IPS-18a (cell line): ENCODE measurements at regions not wholly inside any gene's neighbourhood (a gene's known extent, or its start where the extent isn't known, plus 50 kb on each side); places are given as distances from the start of the nearest gene placed in this dataset.

Experiments
- H3K27ac ChIP-seq: one replicate; pipeline ENCODE4 v1.5.1; 2013; ENCODE audit warnings: low read length
- H3K27me3 ChIP-seq: one replicate; pipeline ENCODE4 v1.6.1; 2013; ENCODE audit warnings: mild to moderate bottlenecking, low read length; ENCODE audit not compliant: control insufficient read depth, insufficient read depth
- H3K36me3 ChIP-seq: one replicate; pipeline ENCODE4 v1.6.1; 2013; ENCODE audit warnings: low read depth, low read length; ENCODE audit not compliant: control insufficient read depth
- H3K4me1 ChIP-seq: one replicate; pipeline ENCODE4 v1.6.1; 2013; ENCODE audit warnings: low read depth, low read length; ENCODE audit not compliant: control insufficient read depth
- H3K4me3 ChIP-seq: one replicate; pipeline ENCODE4 v1.5.1; 2013; ENCODE audit warnings: low read length
- H3K9ac ChIP-seq: one replicate; pipeline ENCODE4 v1.6.1; 2013; ENCODE audit warnings: mild to moderate bottlenecking, low read length, moderate library complexity
- H3K9me3 ChIP-seq: one replicate; pipeline ENCODE4 v1.6.1; 2013; ENCODE audit warnings: low read depth, low read length; ENCODE audit not compliant: control insufficient read depth

DNA sequence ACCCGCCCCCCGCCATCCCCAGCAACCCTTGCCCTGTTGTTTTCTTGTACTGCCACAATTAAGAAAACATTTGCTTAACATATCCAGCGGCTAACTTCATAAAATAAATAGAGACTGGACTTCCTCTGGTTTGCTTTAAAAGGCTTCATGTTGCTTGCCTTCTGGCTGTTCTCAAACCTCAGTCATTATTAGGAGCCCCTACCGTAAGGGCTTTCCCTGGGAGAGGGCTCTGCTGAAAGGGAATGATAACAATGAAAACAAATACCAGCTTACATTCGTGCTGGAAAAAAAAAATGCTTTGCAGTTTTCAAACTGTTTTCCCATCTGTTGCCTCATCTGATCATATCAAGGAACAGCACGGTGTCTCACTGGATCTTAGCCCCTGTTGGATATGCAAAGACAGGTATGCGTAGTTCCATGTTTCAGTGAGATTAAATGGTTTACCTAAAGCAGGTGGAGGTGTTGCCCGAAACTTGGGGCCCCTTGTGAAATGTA is 77.2 kb upstream of the VGLL4 start:
- H3K9me3 ChIP-seq, result no peaks in the 10 kb centered on the region
- peaks cover 13% of the 10 kb centered on the region for H3K4me1 ChIP-seq
- H3K27ac ChIP-seq, result no peak overlapping the region
- H3K4me3 ChIP-seq, result peak overlapping the region; percentile 90
- peak overlapping the region; percentile 36 for H3K9ac ChIP-seq
- peaks cover 38% of the 10 kb centered on the region for H3K27me3 ChIP-seq
- no peaks in the 10 kb centered on the region for H3K36me3 ChIP-seq

DNA sequence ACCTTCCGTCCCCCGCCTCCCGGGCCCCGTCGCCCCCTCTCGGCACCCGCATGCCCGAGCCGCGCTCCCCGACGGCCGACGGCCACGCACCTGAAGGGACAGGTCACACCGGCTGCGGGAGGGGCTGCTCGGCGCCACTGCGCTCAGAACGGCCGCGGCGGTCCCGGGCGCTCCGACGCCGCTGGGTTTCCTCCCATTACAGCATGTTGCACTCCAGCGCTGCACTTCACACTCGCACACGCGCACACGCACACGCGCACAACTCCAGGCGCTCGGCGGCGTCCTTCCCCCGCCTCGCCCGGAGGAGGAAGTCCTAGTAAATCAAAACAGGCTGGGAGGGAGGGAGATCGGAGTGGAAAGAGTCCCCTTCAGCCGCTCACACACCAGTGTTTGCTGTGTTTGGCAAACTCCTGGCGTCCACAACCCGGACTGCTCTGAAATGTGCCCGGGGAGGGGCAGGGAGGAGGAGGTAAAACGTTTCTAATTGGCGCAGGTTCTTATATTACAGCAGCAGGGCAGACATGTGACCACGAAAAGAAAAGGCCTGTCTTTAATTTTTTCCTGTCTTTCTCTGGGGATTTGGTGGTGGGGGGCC is 76.7 kb upstream of the VGLL4 start:
- peaks cover 38% of the 10 kb centered on the region for H3K27me3 ChIP-seq

GRCh38 chr3:11719406-11720303 is 75.9 kb upstream of the VGLL4 start:
- Histone ChIP-seq H3K9ac (peak overlapping the region; percentile 22), H3K9me3 (no peaks in the 10 kb centered on the region), H3K27ac (no peak overlapping the region), H3K27me3 (peaks cover 38% of the 10 kb centered on the region), H3K4me3 (peak overlapping the region; percentile 90), H3K4me1 (peaks cover 13% of the 10 kb centered on the region), H3K36me3 (no peaks in the 10 kb centered on the region)

More for the DNA sequence above, 76.7 kb upstream of the VGLL4 start:
- H3K9ac ChIP-seq, result peak overlapping the region; percentile 36
- peaks cover 13% of the 10 kb centered on the region for H3K4me1 ChIP-seq
- H3K4me3 ChIP-seq, result peak overlapping the region; percentile 90
- H3K36me3 ChIP-seq, result no peaks in the 10 kb centered on the region
- no peak overlapping the region for H3K27ac ChIP-seq
- no peaks in the 10 kb centered on the region for H3K9me3 ChIP-seq

- H3K27me3 ChIP-seq, result peaks cover 38% of the 10 kb centered on the region
- H3K36me3 ChIP-seq, result no peaks in the 10 kb centered on the region
- H3K9ac ChIP-seq, result peak overlapping the region; percentile 5
- H3K4me1 ChIP-seq, result peaks cover 13% of the 10 kb centered on the region
- H3K27ac ChIP-seq, result no peak overlapping the region
- H3K9me3 ChIP-seq, result no peaks in the 10 kb centered on the region
- peak overlapping the region; percentile 90 for H3K4me3 ChIP-seq
Observed at GRCh38 chr3:11718637-11719405, 75.1 kb upstream of the VGLL4 start.

DNA sequence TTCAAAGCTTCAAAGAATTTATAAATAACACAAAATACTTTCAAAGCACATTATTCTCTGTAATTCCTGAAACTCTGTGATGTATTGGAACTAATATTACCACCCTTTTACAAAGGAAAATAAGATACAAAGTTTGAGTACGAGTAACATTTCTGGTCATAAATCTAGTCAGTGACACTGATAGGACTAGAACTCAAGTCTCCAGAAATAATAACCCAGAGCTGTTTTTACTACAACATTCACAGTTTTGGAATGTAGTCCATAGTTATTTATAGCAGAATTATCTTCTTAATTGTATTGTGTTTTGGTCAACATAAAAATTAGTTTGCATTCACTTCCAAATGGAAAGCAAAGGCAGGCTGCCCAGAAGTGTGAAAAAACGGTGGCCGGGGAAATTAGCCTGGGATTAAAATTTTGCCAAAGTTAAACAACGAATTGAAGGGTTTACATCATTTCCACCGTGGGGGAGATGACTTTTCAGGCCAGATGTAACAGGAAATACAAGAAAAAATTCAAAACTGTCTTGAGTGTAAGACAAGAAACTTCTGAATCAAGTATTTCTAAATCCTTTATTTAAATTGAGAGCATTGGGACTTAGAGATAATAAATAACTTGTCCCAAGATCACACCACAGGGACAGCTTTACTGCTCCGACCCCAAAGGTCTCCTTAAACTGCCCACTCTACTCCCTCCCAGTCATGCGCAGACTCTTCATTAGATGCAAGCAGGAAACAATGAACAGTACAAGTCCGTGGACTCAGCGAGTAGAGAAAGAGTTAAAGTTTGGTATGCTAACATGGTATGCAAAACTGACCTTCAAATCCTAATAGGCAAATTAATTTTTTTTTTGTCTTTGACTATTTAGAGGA is 74.3 kb upstream of the VGLL4 start:
- Histone ChIP-seq H3K27ac (no peak overlapping the region), H3K36me3 (no peaks in the 10 kb centered on the region), H3K4me1 (peaks cover 13% of the 10 kb centered on the region), H3K27me3 (peaks cover 38% of the 10 kb centered on the region), H3K9me3 (no peaks in the 10 kb centered on the region), H3K9ac (peak overlapping the region; percentile 5), H3K4me3 (peak overlapping the region; percentile 90)

GRCh38 chr3:11717301-11717700 is 73.6 kb upstream of the VGLL4 start:
- peaks cover 13% of the 10 kb centered on the region for H3K4me1 ChIP-seq
- no peaks in the 10 kb centered on the region for H3K9me3 ChIP-seq
- no peak overlapping the region for H3K4me3 ChIP-seq
- H3K36me3 ChIP-seq, result no peaks in the 10 kb centered on the region
- no peak overlapping the region for H3K27ac ChIP-seq
- H3K27me3 ChIP-seq, result peaks cover 38% of the 10 kb centered on the region
- H3K9ac ChIP-seq, result no peak overlapping the region

- peaks cover 33% of the 10 kb centered on the region for H3K27me3 ChIP-seq
- H3K4me3 ChIP-seq, result no peak overlapping the region
- H3K9me3 ChIP-seq, result no peaks in the 10 kb centered on the region
- H3K36me3 ChIP-seq, result no peaks in the 10 kb centered on the region
- H3K9ac ChIP-seq, result no peak overlapping the region
- H3K4me1 ChIP-seq, result peaks cover 13% of the 10 kb centered on the region
- no peak overlapping the region for H3K27ac ChIP-seq
Observed at GRCh38 chr3:11716573-11717290, 73.0 kb upstream of the VGLL4 start.

DNA sequence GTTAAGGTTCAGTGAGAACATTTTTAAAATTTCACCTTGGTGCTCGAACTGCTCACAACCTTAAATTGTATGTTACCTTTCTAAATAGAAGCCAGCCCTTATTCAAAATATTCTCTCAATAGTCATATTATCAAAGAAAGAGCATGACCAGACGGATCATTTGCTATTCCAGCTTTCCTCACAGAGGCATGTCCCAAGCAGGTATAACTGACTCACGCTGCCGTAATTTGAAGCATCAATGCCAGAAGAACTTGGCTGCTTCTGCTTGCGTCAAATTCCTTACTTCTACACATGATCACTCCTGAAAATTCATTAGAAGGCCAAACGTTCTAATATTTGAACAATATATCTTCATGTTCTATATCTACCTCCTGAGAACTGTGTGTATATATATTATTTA is 69.5 kb upstream of the VGLL4 start:
- H3K9ac ChIP-seq, result no peak overlapping the region
- no peaks in the 10 kb centered on the region for H3K36me3 ChIP-seq
- H3K4me1 ChIP-seq, result peaks cover 11% of the 10 kb centered on the region

DNA sequence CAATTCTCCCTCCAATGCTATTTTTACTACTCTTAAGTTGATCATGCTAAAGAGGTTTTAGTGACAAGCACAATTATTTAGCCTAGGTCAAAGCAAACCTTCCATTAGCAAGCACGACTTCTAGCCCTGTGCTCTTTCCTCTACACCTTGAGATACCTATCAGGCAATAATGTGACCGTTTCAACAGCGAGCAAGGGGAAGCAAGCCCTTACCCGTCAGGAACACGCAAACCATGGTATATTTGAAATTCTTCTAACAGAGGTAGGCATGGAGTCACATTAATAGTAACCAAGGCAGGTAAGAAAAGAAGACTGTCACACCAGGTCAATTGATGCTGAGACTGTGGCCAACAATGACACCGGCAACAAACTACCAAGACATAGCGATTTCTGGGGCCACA is 68.9 kb upstream of the VGLL4 start:
- H3K4me1 ChIP-seq, result peaks cover 5% of the 10 kb centered on the region
- no peaks in the 10 kb centered on the region for H3K9me3 ChIP-seq
- H3K4me3 ChIP-seq, result no peak overlapping the region
- H3K36me3 ChIP-seq, result no peaks in the 10 kb centered on the region
- H3K9ac ChIP-seq, result no peak overlapping the region
- H3K27me3 ChIP-seq, result peaks cover 3% of the 10 kb centered on the region
- no peak overlapping the region for H3K27ac ChIP-seq

More for the DNA sequence above, 69.5 kb upstream of the VGLL4 start:
- Histone ChIP-seq H3K27me3 (peaks cover 8% of the 10 kb centered on the region), H3K9me3 (no peaks in the 10 kb centered on the region), H3K4me3 (no peak overlapping the region), H3K27ac (no peak overlapping the region)

DNA sequence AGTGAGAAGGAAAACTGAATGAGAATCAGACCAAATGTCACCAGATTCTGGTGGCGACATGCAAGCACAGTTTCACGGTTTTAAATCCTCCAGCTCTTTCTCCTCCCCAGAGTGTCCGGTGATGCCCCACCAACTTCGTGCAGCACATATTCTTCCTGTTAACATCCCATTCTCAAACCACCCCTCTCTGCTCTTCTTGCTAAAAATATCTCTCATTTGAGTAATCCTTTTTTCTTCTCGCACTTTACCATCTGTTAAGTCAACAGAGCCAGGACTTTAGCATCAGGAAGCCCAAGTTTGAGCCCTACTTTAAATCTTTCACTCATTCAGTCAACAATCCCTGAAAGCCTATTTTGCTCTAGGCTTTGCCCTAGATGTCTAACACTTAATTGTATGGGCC is 68.2 kb upstream of the VGLL4 start:
- Histone ChIP-seq H3K27me3 (no peaks in the 10 kb centered on the region), H3K27ac (no peak overlapping the region), H3K9ac (no peak overlapping the region), H3K4me1 (peaks cover 2% of the 10 kb centered on the region), H3K4me3 (no peak overlapping the region), H3K36me3 (no peaks in the 10 kb centered on the region), H3K9me3 (no peaks in the 10 kb centered on the region)
